ENCODE measurements at regions not wholly inside any gene's neighbourhood (a gene's known extent, or its start where the extent isn't known, plus 50 kb on each side); places are given as distances from the start of the nearest gene placed in this dataset.
A peak's percentile ranks its signal among the peaks of the same experiment; 100 is the strongest.

- no peak for DNase-seq (ENCODE audit: low spot score)
Observed at GRCh38 chr9:4435197-4435596, 55.1 kb upstream of the SLC1A1 start.

- no peak for DNase-seq (ENCODE audit: low spot score)
Observed at GRCh38 chr9:4433379-4433778, 56.9 kb upstream of the SLC1A1 start.

GRCh38 chr9:4430432-4431261 is 59.6 kb upstream of the SLC1A1 start:
- DNase-seq (ENCODE audit: low spot score): peak; percentile 30

- peak; percentile 29 for DNase-seq (ENCODE audit: low spot score)
Observed at GRCh38 chr9:4425319-4426045, 64.8 kb upstream of the SLC1A1 start.

GRCh38 chr9:4424891-4425290 is 65.4 kb upstream of the SLC1A1 start:
- DNase-seq (ENCODE audit: low spot score): no peak

- no peak for DNase-seq (ENCODE audit: low spot score)
Observed at GRCh38 chr9:4424038-4424437, 66.2 kb upstream of the SLC1A1 start.

- no peak for DNase-seq (ENCODE audit: low spot score)
Observed at GRCh38 chr9:4423207-4423610, 67.1 kb upstream of the SLC1A1 start.

GRCh38 chr9:4422495-4422894 is 67.8 kb upstream of the SLC1A1 start:
- no peak for DNase-seq (ENCODE audit: low spot score)

- no peak for DNase-seq (ENCODE audit: low spot score)
Observed at GRCh38 chr9:4421847-4422246, 68.4 kb upstream of the SLC1A1 start.

- peak; percentile 48 for DNase-seq (ENCODE audit: low spot score)
Observed at GRCh38 chr9:4420351-4420750, 69.9 kb upstream of the SLC1A1 start.

GRCh38 chr9:4417578-4418325 is 72.5 kb upstream of the SLC1A1 start:
- peak; percentile 35 for DNase-seq (ENCODE audit: low spot score)

- no peak for DNase-seq (ENCODE audit: low spot score)
Observed at GRCh38 chr9:4416467-4416866, 73.8 kb upstream of the SLC1A1 start.

GRCh38 chr9:4415281-4415680 is 75.0 kb upstream of the SLC1A1 start:
- DNase-seq (ENCODE audit: low spot score): no peak

GRCh38 chr9:4413856-4414255 is 76.4 kb upstream of the SLC1A1 start:
- DNase-seq (ENCODE audit: low spot score): no peak

- no peak for DNase-seq (ENCODE audit: low spot score)
Observed at GRCh38 chr9:4404156-4404555, 86.1 kb upstream of the SLC1A1 start.

- no peak for DNase-seq (ENCODE audit: low spot score)
Observed at GRCh38 chr9:4402501-4402900, 87.8 kb upstream of the SLC1A1 start.

- DNase-seq (ENCODE audit: low spot score): no peak
Observed at GRCh38 chr9:4400731-4401130, 89.5 kb upstream of the SLC1A1 start.

- DNase-seq (ENCODE audit: low spot score): no peak
Observed at GRCh38 chr9:4397917-4398316, 92.4 kb upstream of the SLC1A1 start.

GRCh38 chr9:4393806-4394523 is 94.1 kb upstream of the GLIS3 start:
- DNase-seq (ENCODE audit: low spot score): no peak

GRCh38 chr9:4389755-4390154 is 89.9 kb upstream of the GLIS3 start:
- DNase-seq (ENCODE audit: low spot score): no peak

- DNase-seq (ENCODE audit: low spot score): no peak
Observed at GRCh38 chr9:4389003-4389402, 89.1 kb upstream of the GLIS3 start.

GRCh38 chr9:4386819-4387218 is 87.0 kb upstream of the GLIS3 start:
- peak; percentile 4 for DNase-seq (ENCODE audit: low spot score)
